Thyroid gland (tissue), 4 donors: ENCODE measurements at regions not wholly inside any gene's neighbourhood (a gene's known extent, or its start where the extent isn't known, plus 50 kb on each side); places are given as distances from the start of the nearest gene placed in this dataset.

ENCODE experiments used
- DNase-seq, 2 donors: peaks; one replicate each; pipeline ENCODE4 v3.0.0-alpha.2; 2019
- H3K27ac ChIP-seq, 3 donors: fragments of 200-600 bp; sonication (generic); 1 replicate in 2 of 3; 2 replicates in 1 of 3; pipeline ENCODE4 v1.5.1; 2016 to 2019; ENCODE audit warnings: mild to moderate bottlenecking in 1 of 3, moderate library complexity in 1 of 3
- H3K27me3 ChIP-seq: fragments of 200-600 bp; sonication (generic); one replicate; pipeline ENCODE4 v1.5.1; 2019
- H3K36me3 ChIP-seq, 2 donors: fragments of 200-600 bp; sonication (generic); one replicate each; pipeline ENCODE4 v1.5.1; 2016 to 2019
- H3K4me1 ChIP-seq, 2 donors: fragments of 200-600 bp; sonication (generic); one replicate each; pipeline ENCODE4 v1.5.1; 2017 to 2019
- H3K4me3 ChIP-seq, 3 donors: fragments of 200-600 bp; sonication (generic); replicated peaks in 1 of 3; 1 replicate in 2 of 3; 2 replicates in 1 of 3; pipeline ENCODE4 v1.5.1; 2016; ENCODE audit warnings: mild to moderate bottlenecking in 1 of 3
- H3K9me3 ChIP-seq: fragments of 200-600 bp; sonication (generic); one replicate; pipeline ENCODE4 v1.5.1; 2017
- POLR2A ChIP-seq, 2 donors: fragments of 450-650 bp; IDR thresholded peaks; one replicate each; pipeline ENCODE4 v1.6.1; 2017; ENCODE audit warnings: antibody characterized with exemption in 2 of 2, mild to moderate bottlenecking in 2 of 2, moderate library complexity in 1 of 2
- WGBS, 2 donors: methylation state at CpG; one replicate each; pipeline ENCODE4 v1.1.5; 2017; 5-methylcytosine and 5-hydroxymethylcytosine counted together
- intact Hi-C: fragments of 100-400 bp; cut with DNase I; formaldehyde crosslinking; loops from one replicate; pipeline ENCODE4 v1.15.1; 2023
- TF ChIP-seq, protein P1 (sequence below), 6 experiments: fragments of 200-600 bp in 3 of 6; fragments of 450-650 bp in 3 of 6; sonication (generic) in 3 of 6; IDR thresholded peaks; one replicate each; pipeline ENCODE4 v1.5.1; 2016 to 2019; ENCODE audit warnings: antibody characterized with exemption in 6 of 6, mild to moderate bottlenecking in 2 of 6, inconsistent platforms in 1 of 6, moderate library complexity in 1 of 6

DNA sequence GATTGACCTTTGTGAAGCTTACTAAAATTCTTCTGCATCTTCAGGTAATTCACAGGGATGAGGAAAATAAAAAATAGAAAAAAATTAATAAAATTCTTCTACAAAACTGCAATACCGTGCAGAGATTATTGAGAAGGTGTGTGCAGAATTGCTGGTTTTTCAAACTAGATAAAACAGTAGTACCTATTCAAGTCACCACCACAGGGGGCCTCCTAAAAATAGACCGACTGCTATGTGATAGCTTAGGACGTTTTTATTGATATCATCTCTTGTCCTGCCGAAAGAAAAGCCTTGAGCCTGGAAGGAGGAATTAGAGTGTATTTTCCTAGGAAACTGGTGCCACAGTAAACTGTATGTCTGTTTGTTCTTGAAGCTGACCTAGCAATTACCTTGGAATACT is 325.9 kb downstream of the ZFHX3 start:
- Histone ChIP-seq H3K4me3 (no peak overlapping the region), H3K4me1 (peaks cover 12 to 27% of the 10 kb centered on the region in 2 donors), H3K36me3 (no peaks in the 10 kb centered on the region), H3K9me3 (no peaks in the 10 kb centered on the region), H3K27ac (peak overlapping the region in 2 of 3 donors; percentile 14 to 59), H3K27me3 (no peaks in the 10 kb centered on the region)
- intact Hi-C loops, result no loop called here
- no peak for TF ChIP-seq POLR2A (IDR thresholded peaks at IDR 0.05)
- TF ChIP-seq, protein P1, sequence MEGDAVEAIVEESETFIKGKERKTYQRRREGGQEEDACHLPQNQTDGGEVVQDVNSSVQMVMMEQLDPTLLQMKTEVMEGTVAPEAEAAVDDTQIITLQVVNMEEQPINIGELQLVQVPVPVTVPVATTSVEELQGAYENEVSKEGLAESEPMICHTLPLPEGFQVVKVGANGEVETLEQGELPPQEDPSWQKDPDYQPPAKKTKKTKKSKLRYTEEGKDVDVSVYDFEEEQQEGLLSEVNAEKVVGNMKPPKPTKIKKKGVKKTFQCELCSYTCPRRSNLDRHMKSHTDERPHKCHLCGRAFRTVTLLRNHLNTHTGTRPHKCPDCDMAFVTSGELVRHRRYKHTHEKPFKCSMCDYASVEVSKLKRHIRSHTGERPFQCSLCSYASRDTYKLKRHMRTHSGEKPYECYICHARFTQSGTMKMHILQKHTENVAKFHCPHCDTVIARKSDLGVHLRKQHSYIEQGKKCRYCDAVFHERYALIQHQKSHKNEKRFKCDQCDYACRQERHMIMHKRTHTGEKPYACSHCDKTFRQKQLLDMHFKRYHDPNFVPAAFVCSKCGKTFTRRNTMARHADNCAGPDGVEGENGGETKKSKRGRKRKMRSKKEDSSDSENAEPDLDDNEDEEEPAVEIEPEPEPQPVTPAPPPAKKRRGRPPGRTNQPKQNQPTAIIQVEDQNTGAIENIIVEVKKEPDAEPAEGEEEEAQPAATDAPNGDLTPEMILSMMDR (IDR thresholded peaks at IDR 0.05), result no peak
- WGBS, 2 donors, result 49 to 58% methylated on average over 4 of the region's 4 CpGs
- no peak for DNase-seq

DNA sequence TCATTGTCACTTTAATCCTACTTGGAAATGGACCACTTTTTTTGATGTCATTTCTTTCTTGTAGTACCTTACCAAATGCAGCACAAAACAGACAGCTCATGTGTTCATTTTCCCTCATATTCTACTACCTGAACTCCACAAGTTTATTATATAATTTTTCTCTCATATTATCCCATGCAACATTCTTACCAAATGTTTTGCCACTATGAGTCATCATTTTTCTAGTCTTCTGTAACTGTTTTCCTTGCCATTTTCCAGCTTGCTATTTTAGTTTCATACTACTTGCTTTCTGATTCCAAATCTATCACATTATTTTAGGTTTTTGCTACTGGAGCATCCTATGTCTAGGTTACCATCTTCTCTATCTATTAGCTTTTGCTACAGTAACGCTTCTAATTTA is 332.7 kb downstream of the ZFHX3 start:
- Histone ChIP-seq H3K36me3 (no peaks in the 10 kb centered on the region), H3K4me3 (no peak overlapping the region), H3K9me3 (no peaks in the 10 kb centered on the region), H3K27ac (no peak overlapping the region), H3K27me3 (no peaks in the 10 kb centered on the region), H3K4me1 (peaks cover 0 to 4% of the 10 kb centered on the region in 2 donors)
- intact Hi-C loops, result no loop called here
- DNase-seq, result no peak
- no peak for TF ChIP-seq POLR2A (IDR thresholded peaks at IDR 0.05)
- TF ChIP-seq, protein P1 (IDR thresholded peaks at IDR 0.05), result no peak
- 97 to 98% methylated on average over 1 of the region's 1 CpG for WGBS, 2 donors

DNA sequence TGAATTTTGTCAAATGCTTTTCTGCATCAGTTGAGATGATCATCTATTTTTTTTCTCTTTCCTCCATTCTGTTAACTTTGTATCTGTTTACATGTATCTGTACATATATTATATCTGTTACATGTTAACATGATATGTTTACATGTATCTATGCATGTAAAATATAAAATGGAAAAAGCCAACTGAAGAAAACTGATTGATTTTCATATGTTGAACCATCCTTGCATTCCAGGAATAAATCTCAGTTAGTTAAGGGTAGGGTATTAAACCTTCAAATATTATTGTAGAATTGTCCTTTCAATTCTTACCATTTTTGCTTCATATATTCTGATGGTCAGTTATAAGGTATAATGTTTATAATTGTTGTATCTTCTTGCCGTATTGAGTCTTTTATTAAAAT is 336.1 kb downstream of the ZFHX3 start:
- no peak overlapping the region for H3K27ac ChIP-seq
- H3K4me1 ChIP-seq, result no peaks in the 10 kb centered on the region
- H3K27me3 ChIP-seq, result no peaks in the 10 kb centered on the region
- 93 to 98% methylated on average over 1 of the region's 1 CpG for WGBS, 2 donors
- H3K36me3 ChIP-seq, result no peaks in the 10 kb centered on the region
- intact Hi-C loops, result no loop called here
- no peaks in the 10 kb centered on the region for H3K9me3 ChIP-seq
- no peak overlapping the region for H3K4me3 ChIP-seq
- TF ChIP-seq, protein P1 (IDR thresholded peaks at IDR 0.05), result no peak
- no peak for TF ChIP-seq POLR2A (IDR thresholded peaks at IDR 0.05)
- DNase-seq, result no peak

DNA sequence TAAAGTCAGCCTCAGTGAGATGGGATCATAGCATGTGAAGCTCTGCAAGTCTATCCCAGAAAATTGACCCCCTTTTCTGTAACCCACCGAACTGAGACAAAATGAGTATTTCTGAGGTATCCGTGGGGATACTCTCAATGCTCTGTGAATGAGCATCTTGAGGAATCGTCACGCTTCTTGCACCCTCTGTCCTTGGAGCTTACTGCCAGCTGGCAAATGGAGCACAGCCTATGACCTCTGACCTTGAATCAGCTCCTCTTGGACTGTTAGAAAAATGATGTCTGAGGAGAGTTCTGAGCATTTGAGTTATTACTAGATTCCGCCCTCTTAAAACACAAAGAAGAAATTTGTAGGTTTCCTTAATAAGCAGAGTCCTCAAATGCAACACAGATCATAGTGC is 342.1 kb downstream of the ZFHX3 start:
- WGBS, 2 donors, result 41 to 47% methylated on average over 5 of the region's 5 CpGs
- Histone ChIP-seq H3K4me1 (peaks cover 9 to 18% of the 10 kb centered on the region in 2 donors), H3K27ac (peak overlapping the region in 1 of 3 donors; percentile 34), H3K9me3 (no peaks in the 10 kb centered on the region), H3K4me3 (no peak overlapping the region), H3K36me3 (no peaks in the 10 kb centered on the region), H3K27me3 (no peaks in the 10 kb centered on the region)
- DNase-seq, result peak; percentile 36 to 50
- intact Hi-C loops, result no loop called here
- TF ChIP-seq POLR2A (IDR thresholded peaks at IDR 0.05), result no peak

DNA sequence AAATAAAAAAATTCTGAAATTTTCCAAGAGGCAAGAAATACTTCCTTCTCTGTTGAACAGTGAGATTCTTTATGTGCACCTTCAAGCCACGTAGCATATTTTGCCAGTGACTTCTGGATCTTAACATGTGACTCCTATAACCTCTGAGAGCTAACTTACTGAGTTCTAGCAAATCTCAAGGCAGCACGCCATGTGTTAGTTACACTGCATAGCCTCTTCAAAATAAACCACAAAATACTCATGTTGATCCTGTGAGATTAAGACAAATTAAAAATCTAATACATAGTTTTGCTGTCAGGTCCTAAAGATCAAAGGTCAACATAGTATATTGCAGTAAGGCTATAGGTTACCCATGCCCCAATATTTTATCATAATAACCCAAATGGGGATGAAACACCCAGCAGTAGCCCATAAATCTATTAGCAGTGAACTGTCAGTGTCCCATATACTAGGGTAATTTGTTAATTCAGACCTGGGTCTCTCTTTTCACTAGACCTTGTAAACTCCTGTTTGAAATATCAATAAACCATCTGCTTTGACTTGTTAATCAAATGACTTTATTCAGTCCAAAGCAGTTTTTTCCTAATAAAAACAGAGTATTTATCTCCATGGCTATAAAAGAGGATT is 343.1 kb downstream of the ZFHX3 start:
- Histone ChIP-seq H3K27ac (peak overlapping the region in 1 of 3 donors; percentile 34), H3K4me1 (peaks cover 9 to 18% of the 10 kb centered on the region in 2 donors), H3K27me3 (no peaks in the 10 kb centered on the region), H3K9me3 (no peaks in the 10 kb centered on the region), H3K4me3 (no peak overlapping the region), H3K36me3 (no peaks in the 10 kb centered on the region)
- intact Hi-C loops, result no loop called here
- TF ChIP-seq, protein P1 (IDR thresholded peaks at IDR 0.05), result no peak
- no peak for TF ChIP-seq POLR2A (IDR thresholded peaks at IDR 0.05)
- 95 to 97% methylated on average over 2 of the region's 2 CpGs for WGBS, 2 donors
- DNase-seq, result no peak
